ENCODE measurements at regions not wholly inside any gene's neighbourhood (a gene's known extent, or its start where the extent isn't known, plus 50 kb on each side); places are given as distances from the start of the nearest gene placed in this dataset.

DNA sequence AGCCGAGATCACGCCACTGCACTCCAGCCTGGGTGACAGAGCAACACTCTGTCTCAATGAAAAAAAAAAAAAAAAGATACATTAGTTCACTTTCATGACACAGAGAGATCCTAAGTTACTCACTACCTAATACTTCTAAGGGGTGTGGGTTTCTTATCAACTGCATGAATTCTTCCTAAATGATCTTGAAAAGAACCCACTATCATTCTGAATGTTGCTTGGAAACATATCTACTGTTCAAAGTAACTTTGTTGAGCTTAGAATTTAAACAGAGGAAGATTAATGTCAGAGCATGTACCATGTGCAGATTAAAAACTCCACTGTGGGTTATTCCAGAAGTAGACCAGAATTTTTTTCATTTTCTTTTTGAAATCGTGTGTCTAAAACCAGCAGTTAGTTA lies 241.5 kb downstream of the LTN1 start:
- DNase-seq (ENCODE audit: low read depth in 3 of 3): no peak

DNA sequence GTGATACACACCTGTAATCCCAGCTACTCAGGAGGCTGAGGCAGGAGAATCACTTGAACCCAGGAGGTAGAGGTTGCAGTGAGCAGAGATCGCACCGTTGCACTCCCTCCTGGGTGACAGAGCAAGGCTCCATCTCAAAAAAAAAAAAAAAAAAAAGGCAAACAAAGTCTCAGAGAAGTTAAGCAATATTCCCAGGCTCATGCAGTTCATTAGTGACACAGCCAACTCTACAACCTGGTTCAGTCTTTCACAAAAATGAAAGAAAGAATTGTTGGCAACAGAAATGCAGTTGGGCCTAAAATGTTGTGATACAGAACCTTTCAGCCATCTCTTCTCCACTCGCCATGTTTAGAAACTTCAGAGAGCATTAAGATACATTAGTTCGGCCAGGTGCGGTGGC lies 242.1 kb downstream of the LTN1 start:
- DNase-seq (ENCODE audit: low read depth in 3 of 3): no peak

DNA sequence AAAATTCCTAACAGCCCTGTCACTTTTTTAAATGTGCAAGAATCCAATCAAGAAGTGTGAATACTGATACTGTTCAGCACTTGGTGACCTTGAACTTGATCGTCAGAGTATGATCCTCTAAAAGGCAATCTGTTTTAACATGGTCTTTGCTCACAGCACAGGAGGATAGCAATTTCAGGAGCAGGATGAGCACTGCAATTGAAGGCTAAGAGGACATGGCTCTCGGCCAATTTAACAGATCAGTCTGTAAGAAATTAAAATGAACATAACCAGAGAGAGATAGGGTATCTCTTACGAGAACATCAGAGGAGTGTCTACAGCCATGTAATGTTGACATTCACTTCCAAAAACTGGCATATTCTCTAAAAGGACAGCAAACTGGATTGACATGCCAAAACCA lies 243.1 kb downstream of the LTN1 start:
- DNase-seq (ENCODE audit: low read depth in 3 of 3): no peak

- no peak for DNase-seq (ENCODE audit: low read depth in 3 of 3)
Observed at GRCh38 chr21:28747464-28747863, 245.2 kb downstream of the LTN1 start.

- DNase-seq (ENCODE audit: low read depth in 3 of 3): no peak
Observed at GRCh38 chr21:28746166-28746565, 246.5 kb downstream of the LTN1 start.

DNA sequence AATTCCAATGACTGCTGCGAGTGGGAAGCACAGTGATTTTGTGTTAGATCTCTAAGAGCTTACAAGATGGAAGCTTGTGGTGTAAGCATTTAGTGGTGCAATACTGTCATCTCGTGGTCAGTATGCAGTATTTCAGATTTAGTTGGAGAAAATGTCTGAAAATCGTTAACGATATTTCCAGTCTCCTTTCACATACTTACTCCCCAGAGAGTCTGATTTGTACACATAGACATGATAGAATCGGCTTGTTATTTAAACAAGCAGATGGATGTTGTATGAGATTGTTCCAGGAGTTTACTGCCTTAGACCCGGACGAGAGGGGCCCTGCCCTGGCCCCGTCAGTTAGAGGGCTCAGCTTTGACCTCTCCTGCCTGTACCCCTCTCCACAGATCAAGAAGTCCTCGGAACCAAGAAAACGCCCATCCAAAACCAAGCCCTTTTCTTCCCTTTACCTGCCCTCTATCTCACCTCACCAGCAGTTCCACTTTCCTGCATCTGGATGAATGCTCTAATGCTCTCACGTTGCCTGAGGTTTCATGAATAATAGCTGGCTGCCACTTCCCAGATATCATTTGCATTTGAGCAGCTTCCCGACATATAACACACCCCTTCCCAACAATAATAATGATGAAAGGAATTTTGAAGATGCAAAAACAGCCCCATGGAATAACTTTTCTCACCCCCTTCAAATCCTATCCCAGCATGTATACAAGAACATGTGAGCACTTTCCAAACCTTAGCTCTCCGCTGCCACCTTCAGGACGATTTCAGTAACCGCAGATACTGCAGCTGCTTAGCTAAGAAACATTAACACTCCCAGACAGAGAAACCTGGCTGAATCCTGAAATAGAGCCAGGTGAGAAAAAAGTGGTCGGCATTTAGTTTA lies 247.3 kb downstream of the LTN1 start:
- DNase-seq (ENCODE audit: low read depth in 3 of 3): peak; percentile 45 to 54 (median 49)

- DNase-seq (ENCODE audit: low read depth in 3 of 3): no peak
Observed at GRCh38 chr21:28743723-28744122, 249.0 kb downstream of the LTN1 start.

DNA sequence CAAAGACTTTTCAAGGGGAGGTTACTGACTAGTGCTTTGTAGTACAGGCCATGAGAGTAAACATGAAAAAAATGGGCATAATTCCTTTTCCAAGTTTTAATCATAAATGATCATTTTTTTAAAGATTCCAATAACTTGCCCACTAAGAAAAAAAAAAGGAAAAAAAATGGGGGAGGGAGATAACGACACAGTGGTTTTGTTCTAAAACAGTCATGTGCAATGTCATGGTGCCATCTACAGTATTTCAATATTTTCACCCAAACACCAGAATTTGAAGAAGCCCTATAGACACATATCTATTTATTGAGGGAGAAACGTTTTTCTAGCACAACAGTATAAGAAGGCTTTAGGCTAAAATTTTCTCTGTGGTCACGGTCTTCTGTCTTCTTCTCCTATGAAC lies 250.2 kb downstream of the LTN1 start:
- no peak for DNase-seq (ENCODE audit: low read depth in 3 of 3)

GRCh38 chr21:28740125-28740524 lies 252.6 kb downstream of the LTN1 start:
- DNase-seq (ENCODE audit: low read depth in 3 of 3): no peak

DNA sequence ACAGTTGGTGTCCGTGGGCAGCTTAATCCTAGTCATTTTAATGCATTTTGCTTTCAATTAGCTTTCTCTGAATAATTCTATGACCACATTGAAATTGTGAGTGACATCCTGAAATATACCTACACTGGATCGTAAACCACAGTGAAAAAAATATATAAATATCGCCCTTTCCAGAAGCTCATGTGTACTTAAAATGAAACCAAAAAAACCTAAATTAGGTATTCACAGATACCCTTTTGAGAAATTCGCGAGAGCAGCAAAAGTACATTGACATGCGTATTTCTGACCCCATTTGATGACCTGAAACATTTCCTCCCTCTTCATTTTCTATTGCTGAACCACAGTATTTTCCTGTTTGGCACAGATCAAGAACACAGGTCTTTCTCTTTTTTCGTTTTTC lies 253.8 kb downstream of the LTN1 start:
- DNase-seq (ENCODE audit: low read depth in 3 of 3): no peak

- no peak for DNase-seq (ENCODE audit: low read depth in 3 of 3)
Observed at GRCh38 chr21:28738420-28738704, 254.3 kb downstream of the LTN1 start.

GRCh38 chr21:28737674-28738419 lies 254.8 kb downstream of the LTN1 start:
- no peak for DNase-seq (ENCODE audit: low read depth in 3 of 3)

DNA sequence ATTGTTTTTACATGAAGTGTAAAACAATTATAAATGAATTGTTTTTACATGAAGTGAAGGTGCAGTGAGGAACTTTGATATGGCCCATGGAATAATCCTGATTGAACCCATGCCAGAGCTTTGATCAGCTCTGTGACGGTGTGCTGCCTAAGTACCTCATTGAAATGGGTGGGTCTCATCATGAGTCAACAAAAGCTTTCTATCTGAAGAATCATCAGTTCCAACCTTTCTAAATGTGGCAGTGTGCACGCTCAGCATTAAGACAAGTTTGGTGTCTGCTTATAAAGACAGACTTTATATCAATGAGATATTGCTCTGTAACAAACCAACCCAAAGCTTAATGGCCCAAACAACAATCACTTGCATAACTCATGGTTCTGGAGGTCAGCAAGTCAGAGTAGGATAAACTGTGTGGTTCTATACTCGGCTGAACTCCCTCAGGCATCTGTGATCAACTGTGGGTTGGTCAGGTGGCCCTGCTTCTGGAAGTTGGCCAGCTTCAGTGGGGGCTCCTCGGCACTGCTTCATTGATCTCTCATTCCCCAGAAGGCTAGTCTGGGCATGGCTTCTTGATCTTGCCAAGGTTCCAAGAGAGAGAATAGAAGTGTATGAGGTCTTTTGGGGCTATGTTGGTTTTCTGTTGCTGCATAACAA lies 258.0 kb downstream of the LTN1 start:
- DNase-seq (ENCODE audit: low read depth in 3 of 3): no peak

DNA sequence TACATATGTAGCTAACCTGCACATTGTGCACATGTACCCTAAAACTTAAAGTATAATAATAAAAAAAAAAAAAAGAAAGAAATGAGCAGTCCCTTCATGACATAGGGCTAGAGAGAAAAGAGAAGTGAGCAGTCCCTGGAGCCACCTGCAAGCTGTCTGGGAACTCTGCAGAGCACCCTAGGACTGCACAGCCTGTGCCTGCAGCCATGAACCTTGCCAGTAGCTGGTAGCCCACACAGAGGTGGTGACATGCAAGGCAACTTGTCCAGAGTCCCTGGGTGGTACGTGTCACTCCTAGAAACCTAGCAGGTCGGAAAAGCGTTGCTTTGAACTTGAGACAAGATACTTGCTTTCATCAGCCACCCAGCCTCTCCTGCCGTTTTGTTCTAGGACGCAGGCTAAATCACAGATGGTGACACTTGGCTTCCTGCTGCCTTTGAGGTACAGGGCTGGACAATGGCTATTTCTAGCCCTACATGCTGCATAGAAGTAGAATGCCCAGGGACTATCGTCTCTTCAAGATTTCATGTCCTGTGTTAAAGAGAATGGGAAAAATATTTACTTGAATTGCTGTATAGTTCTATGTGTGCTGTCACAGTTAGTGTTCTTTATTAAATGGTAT lies 260.9 kb downstream of the LTN1 start:
- DNase-seq (ENCODE audit: low read depth in 3 of 3): no peak

- DNase-seq (ENCODE audit: low read depth in 3 of 3): no peak
Observed at GRCh38 chr21:28729887-28730286, 262.8 kb downstream of the LTN1 start.

DNA sequence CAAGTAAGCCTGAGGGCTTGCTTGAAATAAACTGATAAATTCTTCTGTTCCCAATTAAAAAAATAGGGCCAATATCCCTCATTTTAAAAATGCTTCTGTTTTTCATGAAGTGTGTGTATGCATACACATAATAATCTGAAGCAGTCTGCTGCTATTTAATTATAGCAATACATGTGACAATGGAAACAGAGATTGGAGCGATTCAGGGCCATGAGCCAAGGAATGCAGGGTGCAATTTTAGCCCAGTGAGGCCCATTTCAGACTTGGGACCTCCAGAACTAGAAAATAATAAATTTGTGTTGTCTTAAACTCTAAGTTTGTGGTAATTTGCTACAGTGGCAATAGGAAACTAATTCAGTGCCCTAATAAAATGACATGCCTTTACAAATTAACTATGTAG lies 264.9 kb downstream of the LTN1 start:
- DNase-seq (ENCODE audit: low read depth in 3 of 3): no peak

DNA sequence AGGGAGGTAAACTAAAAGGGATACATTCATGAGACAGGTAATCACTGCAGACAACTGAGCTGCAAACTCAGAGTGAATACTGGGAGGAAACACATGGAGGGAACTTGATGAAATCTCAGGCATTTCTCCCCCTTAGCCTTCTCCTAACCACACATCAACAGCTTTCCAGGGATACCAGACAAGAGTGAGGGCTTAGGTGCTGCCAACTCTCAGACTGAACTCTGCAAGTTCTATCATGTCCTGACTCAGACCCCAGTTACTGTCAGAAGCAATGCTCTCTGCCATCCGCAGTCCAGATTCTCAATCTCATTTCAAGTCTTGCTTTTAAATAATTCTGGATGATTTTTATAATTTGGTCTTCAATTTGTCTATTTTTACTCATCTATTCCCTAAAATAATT lies 267.3 kb downstream of the LTN1 start:
- DNase-seq (ENCODE audit: low read depth in 3 of 3): no peak

GRCh38 chr21:28723646-28724045 lies 269.0 kb downstream of the LTN1 start:
- no peak for DNase-seq (ENCODE audit: low read depth in 3 of 3)

DNA sequence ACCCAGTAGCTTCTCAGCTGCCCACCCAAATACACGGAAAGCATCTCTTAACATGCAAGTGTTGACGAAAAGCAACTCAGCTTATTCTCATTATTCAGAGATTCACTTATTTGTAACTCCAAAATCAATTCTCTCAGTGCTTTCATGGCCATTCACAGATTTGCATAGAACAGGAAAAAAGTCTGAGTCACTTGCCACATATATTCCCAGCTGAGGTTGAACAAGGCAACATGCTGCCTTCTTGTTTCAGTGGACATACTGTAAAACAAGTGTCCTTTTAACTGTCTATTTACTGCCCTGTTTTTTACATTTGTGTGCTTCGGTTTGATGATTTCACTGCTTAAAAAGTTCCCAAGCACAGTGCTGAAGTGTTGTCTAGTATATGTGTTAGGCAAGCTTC lies 273.0 kb downstream of the LTN1 start:
- DNase-seq (ENCODE audit: low read depth in 3 of 3): no peak

GRCh38 chr21:28714777-28715464 lies 277.8 kb downstream of the LTN1 start:
- no peak for DNase-seq (ENCODE audit: low read depth in 3 of 3)

- DNase-seq (ENCODE audit: low read depth in 3 of 3): no peak
Observed at GRCh38 chr21:28712411-28712810, 280.3 kb downstream of the LTN1 start.

DNA sequence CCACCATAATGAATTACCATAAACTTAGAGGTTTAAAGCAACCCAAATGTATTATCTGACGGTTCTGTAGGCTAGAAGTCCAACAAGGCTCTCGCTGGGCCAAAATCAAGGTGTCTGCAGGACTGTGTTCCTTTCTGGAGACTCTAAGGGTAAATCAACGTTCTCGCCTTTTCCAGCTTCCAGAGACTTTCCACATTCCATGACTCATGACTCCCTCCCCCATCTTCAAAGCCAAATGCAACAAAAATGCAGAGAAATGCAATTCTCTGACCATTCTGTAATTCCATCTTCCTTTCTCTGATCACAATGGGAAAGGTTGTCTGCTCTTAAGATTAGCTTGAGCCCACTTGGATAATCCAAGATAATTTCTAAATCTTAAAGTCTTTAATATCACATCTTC lies 287.1 kb downstream of the LTN1 start:
- no peak for DNase-seq (ENCODE audit: low read depth in 3 of 3)

Measured in stimulated activated CD4-positive, alpha-beta T cell treated with anti-CD3 and anti-CD28 coated beads, TNF-alpha, amount 100 ng/mL, for 48 hours (primary cell).